ENCODE measurements at regions not wholly inside any gene's neighbourhood (a gene's known extent, or its start where the extent isn't known, plus 50 kb on each side); places are given as distances from the start of the nearest gene placed in this dataset.

GRCh38 chr5:87051502-87052113, 216.1 kb upstream of the RASA1 start:
- DNase-seq: no peak

- no peak for DNase-seq
Measured at GRCh38 chr5:87053146-87053545, 214.5 kb upstream of the RASA1 start.

- DNase-seq: no peak
Measured at GRCh38 chr5:87054821-87055220, 212.9 kb upstream of the RASA1 start.

GRCh38 chr5:87061046-87061445, 206.6 kb upstream of the RASA1 start:
- DNase-seq: no peak

- no peak for DNase-seq
Measured at GRCh38 chr5:87069311-87069710, 198.4 kb upstream of the RASA1 start.

- no peak for DNase-seq
Measured at GRCh38 chr5:87069974-87070608, 197.6 kb upstream of the RASA1 start.

- DNase-seq: no peak
Measured at GRCh38 chr5:87074072-87074471, 193.6 kb upstream of the RASA1 start.

- no peak for DNase-seq
Measured at GRCh38 chr5:87074934-87075541, 192.6 kb upstream of the RASA1 start.

- DNase-seq: no peak
Measured at GRCh38 chr5:87076411-87076810, 191.3 kb upstream of the RASA1 start.

- DNase-seq: no peak
Measured at GRCh38 chr5:87076931-87077330, 190.8 kb upstream of the RASA1 start.

GRCh38 chr5:87079219-87079618, 188.5 kb upstream of the RASA1 start:
- no peak for DNase-seq

GRCh38 chr5:87081016-87081415, 186.7 kb upstream of the RASA1 start:
- no peak for DNase-seq

- DNase-seq: no peak
Measured at GRCh38 chr5:87081511-87082372, 185.9 kb upstream of the RASA1 start.

GRCh38 chr5:87094347-87094746, 173.3 kb upstream of the RASA1 start:
- no peak for DNase-seq

GRCh38 chr5:87094833-87095232, 172.8 kb upstream of the RASA1 start:
- DNase-seq: no peak

- DNase-seq: no peak
Measured at GRCh38 chr5:87095787-87096186, 171.9 kb upstream of the RASA1 start.

GRCh38 chr5:87097664-87098063, 170.0 kb upstream of the RASA1 start:
- DNase-seq: no peak

- no peak for DNase-seq
Measured at GRCh38 chr5:87099291-87099839, 168.3 kb upstream of the RASA1 start.

- DNase-seq: no peak
Measured at GRCh38 chr5:87099968-87100367, 167.7 kb upstream of the RASA1 start.

- no peak for DNase-seq
Measured at GRCh38 chr5:87101321-87101720, 166.4 kb upstream of the RASA1 start.

GRCh38 chr5:87102841-87103240, 164.8 kb upstream of the RASA1 start:
- DNase-seq: no peak

- no peak for DNase-seq
Measured at GRCh38 chr5:87103616-87104287, 163.9 kb upstream of the RASA1 start.
